GM18858 (cell line): ENCODE measurements at regions not wholly inside any gene's neighbourhood (a gene's known extent, or its start where the extent isn't known, plus 50 kb on each side); places are given as distances from the start of the nearest gene placed in this dataset.

Source experiments
- ATAC-seq: cut with Tn5 transposase; IDR thresholded peaks from one replicate; pipeline ENCODE4 v1.9.1; 2021; ENCODE audit not compliant: unreplicated experiment

DNA sequence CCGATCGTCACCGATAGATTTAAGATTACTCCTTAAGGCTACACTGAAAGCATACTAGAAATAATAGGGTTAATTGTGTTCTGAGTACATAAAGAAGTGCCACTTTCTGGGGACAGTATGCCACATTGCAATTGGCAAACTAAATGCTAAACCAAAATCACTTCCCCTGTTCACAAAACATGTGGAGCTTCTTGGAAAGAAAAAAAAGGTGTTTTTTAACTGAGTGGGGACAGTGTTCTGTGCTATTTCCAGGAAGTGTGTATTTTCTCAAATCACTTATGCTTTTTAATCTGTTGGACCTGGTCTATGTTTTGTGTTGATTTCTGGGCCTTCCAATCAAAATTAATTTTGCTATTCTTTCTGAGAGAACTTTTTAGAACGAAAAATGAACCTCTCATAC, 149.3 kb upstream of the MPDZ start:
- ATAC-seq, result no peak

DNA sequence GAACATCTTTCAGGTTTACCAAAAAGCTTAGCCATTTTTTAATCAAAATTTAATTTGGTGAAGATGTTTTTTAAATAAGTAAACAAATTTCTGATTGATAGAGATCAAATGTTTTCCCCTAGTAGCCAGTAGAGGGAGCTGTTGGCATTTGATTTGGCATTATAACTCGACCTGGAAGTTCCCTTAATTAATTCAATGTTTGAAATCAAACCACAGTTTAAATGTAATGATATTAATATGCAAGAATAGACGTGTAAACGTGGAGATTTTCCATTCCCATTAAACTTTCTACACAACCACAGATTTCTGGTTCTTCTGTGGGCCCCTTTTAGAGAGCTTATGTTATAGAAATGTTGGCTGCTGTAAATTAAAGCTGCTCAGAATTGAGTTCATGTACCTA, 148.1 kb upstream of the MPDZ start:
- no peak for ATAC-seq

- ATAC-seq, result no peak
Measured at GRCh38 chr9:13426606-13427005, 147.1 kb upstream of the MPDZ start.

- no peak for ATAC-seq
Measured at GRCh38 chr9:13424872-13425271, 145.4 kb upstream of the MPDZ start.

- no peak for ATAC-seq
Measured at GRCh38 chr9:13424204-13424603, 144.7 kb upstream of the MPDZ start.

- ATAC-seq, result no peak
Measured at GRCh38 chr9:13414349-13414748, 134.9 kb upstream of the MPDZ start.

GRCh38 chr9:13412331-13412730, 132.8 kb upstream of the MPDZ start:
- no peak for ATAC-seq

GRCh38 chr9:13411791-13412190, 132.3 kb upstream of the MPDZ start:
- ATAC-seq, result no peak

GRCh38 chr9:13410566-13411031, 131.1 kb upstream of the MPDZ start:
- ATAC-seq, result no peak

GRCh38 chr9:13397661-13398060, 118.2 kb upstream of the MPDZ start:
- no peak for ATAC-seq

DNA sequence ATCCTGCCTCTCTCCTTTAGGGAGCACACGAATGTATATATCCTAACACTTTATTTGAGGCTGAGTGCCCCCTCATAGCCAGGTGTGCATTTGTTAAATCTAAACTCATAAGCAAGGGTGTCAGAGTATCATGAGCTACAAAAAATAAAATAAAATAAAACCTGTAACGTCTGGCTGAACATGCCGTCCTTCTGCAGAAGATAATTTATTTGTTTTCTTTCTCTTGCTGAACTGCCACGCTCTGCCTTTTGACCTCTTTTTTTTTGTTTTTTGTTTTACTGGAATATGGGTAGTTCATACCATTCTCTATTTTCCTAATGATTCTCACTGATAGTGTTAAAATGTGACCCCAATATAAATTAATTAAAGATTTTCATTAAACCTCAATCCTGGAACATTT, 117.7 kb upstream of the MPDZ start:
- no peak for ATAC-seq

- no peak for ATAC-seq
Measured at GRCh38 chr9:13396418-13396817, 116.9 kb upstream of the MPDZ start.

DNA sequence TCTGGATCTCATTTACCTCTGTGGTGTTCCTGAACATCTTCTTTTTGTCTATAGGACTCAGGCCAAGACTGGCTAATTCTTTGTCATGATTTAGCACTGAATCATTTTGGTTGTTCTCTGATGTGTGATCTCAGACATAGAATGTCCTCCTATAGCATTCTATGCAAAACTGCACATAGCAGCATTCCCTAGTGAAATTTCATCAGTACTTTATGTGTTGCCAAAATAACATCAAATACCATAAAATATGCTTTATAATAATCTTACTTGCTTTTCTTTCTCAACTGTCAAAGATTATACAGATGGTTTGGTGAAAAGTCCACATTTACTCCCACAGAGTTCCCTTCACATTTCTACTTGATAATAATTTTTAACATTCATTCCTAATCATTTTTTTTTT, 115.7 kb upstream of the MPDZ start:
- ATAC-seq, result no peak

- no peak for ATAC-seq
Measured at GRCh38 chr9:13388157-13388556, 108.7 kb upstream of the MPDZ start.

DNA sequence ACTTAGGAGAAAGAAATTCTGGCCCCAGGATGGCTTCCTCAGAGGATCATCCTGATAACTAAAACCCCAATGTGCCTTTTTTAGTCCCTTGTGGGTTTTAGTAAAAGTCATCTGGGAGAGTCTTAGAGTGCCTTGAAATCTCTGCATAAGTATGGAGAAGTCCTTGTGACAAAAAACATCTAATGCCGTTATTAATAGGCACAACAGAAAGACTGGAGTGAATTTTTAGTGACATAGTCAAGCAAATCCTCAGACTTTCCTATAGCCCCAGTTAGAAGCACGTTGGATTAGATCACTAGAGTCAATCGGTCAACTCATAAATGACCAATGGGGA, 108.2 kb upstream of the MPDZ start:
- no peak for ATAC-seq

- no peak for ATAC-seq
Measured at GRCh38 chr9:13386935-13387733, 107.6 kb upstream of the MPDZ start.

DNA sequence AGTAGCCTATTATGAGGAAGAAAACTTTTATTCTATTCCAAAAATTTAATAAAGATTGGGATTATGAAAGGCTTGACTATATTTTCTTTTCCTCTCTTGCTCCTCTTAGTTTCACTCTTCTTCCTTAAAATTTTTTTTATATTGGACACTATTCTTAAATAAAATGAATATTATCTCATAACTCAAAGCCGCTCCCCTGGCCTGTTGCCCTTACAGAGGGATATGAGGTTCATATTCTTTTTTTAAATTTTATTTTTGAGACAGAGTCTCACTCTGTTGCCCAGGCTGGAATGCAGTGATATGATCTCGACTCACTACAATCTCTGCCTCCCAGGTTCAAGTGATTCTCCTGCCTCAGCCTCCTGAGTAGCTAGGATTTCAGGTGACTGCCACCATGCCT, 106.8 kb upstream of the MPDZ start:
- no peak for ATAC-seq

- ATAC-seq, result no peak
Measured at GRCh38 chr9:13383855-13384254, 104.4 kb upstream of the MPDZ start.

DNA sequence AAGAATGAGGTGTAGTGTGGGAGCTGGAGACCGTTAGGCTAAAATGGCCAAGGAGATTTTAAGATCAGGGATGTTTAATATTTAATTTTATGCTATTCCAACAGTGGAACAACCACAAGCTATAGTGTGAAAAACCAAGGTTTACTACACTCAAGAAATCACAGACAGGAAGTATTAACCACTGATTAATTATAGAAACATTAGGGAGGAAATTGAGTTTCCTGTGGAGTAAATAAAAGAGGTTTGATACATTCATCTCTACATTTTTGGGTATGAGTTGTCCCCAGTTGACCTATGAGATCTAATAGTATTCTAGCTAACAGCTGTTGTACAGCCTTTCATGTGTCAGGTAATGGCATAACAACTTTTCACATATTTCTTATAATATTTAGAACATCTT, 103.7 kb upstream of the MPDZ start:
- ATAC-seq, result no peak

DNA sequence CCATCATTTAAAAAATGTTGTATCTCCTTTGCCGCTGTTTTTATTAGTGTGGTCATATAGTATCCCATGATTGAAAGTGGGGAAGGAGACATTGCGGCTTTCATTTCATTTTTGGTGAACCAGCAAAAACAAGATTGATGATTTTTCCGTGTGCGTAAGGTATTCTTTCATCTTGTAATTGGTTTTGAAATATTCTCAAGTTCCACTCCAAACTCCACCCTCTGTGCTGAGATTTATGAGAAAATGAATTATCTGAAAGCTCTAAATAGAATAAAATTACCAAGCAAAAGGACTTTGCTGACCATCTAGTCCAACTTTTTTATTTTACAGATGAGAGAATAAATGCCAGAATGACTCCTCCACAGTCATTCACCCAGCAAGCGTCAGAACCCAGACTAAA, 103.1 kb upstream of the MPDZ start:
- no peak for ATAC-seq

DNA sequence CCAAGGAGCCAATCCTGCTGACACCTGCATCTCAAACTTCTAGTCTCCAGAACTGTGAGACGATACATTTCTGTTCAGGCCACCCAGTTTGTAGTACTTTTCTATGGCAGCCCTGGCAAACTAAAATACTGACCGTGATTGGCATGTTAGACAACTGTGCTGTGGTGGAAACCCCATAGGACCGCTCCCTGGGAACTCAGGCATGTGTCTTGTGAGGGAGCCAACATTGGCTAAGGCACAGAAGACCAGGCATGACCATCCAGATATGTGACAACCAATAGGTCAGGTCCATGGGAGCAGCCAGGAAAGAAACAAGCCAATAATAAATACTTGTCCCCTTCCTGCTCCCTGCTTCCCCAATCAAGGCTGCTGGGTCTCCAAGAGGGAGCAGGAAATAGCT, 101.4 kb upstream of the MPDZ start:
- no peak for ATAC-seq

GRCh38 chr9:13378154-13378553, 98.7 kb upstream of the MPDZ start:
- ATAC-seq, result no peak

DNA sequence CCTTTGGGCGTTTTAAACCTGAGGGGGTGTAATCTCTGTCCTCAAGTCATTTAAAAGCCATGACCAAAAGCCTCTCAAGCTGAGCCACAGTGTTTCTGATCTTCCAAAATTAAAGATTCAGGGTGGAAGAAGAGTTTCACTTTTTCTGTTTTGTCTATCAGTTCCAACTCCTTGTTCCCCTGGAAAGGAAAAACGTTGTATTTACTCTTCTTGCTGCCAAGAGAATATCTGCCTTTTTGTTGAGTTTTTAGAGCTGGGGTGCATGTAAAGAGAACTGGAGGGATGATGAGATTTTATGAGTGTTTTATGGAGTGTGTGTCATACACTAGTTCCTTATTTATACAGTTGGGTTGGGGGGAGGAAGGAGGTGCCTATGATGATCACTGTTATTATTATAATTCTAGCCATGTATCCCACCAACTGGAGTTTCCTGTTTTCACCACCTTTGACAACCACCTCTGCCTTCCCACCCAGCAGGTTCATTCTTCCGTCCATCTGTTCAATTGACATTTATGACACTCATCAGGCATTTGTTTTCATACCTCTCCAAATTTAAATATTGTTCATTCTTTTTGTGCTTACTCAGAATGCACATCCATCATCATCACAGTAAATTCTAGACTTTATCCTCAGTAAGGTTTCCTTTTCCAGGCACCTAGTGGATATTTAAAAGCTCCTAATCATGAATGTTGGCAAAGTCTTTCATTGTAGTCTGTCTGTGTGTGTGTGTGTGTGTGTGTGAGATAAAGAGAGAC, 97.9 kb upstream of the MPDZ start:
- ATAC-seq, result no peak
